ENCODE measurements at regions not wholly inside any gene's neighbourhood (a gene's known extent, or its start where the extent isn't known, plus 50 kb on each side); places are given as distances from the start of the nearest gene placed in this dataset.

DNA sequence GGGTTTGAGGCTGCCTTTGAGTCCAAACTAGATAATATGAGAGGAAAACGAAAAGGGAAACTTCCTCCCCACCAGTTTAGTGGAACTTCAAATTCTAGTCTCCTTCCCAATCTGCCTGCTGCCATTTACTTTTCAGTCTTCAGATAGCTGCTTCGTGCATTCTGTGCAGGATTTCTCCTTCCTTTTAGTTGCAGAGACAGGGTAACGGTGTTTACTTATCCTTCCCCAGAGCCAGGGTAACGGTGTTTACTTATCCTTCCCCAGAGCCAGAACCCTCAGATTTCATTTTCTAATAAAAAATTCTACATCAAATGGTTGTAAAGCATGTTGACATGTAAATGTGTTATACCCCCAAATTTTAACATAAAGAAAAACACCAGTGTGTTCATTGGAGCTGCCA lies 282.6 kb downstream of the VPS13C start:
- Histone ChIP-seq H2AFZ (ENCODE audit: low read depth, low read length) (no peak overlapping the region), H3K27me3 (ENCODE audit: control insufficient read depth in 2 of 2, insufficient read depth in 2 of 2, low read length in 2 of 2) (peaks cover 0 to 9% of the 10 kb centered on the region in 2 experiments; a peak in 2 of 5 replicates), H3K4me3 (no peak overlapping the region), H3K36me3 (ENCODE audit: control insufficient read depth, insufficient read depth, low read length) (no peaks in the 10 kb centered on the region), H3K4me1 (replicated peaks in 1 of 2; ENCODE audit: control insufficient read depth in 2 of 2, insufficient read depth in 2 of 2, low read length in 2 of 2) (no peaks in the 10 kb centered on the region), H4K20me1 (replicated peaks; ENCODE audit: control insufficient read depth, insufficient read depth, low read length) (no peaks in the 10 kb centered on the region; the same call in 1 of the 2 replicates), H3K79me2 (ENCODE audit: control insufficient read depth, insufficient read depth, low read length) (no peaks in the 10 kb centered on the region), H3K27ac (ENCODE audit: extremely low read depth, low read depth, low read length) (no peak overlapping the region), H3K4me2 (ENCODE audit: insufficient read depth, low read length) (no peak overlapping the region), H3K9me1 (ENCODE audit: control insufficient read depth, insufficient read depth, low read length) (no peaks in the 10 kb centered on the region), H3K9ac (ENCODE audit: insufficient read depth in 1 of 2, low read depth in 2 of 2, low read length in 2 of 2) (no peak overlapping the region), H3K9me3 (replicated peaks; ENCODE audit: control insufficient read depth, insufficient read depth, low read depth, low read length) (no peaks in the 10 kb centered on the region)
- no TSS peak for BruUV-seq (replicated peaks)
- FAIRE-seq (no peak), DNase-seq (ENCODE audit: extremely low read depth in 1 of 4, low spot score in 3 of 4) (no peak), ATAC-seq (no peak)
- intact Hi-C loops (cut with micrococcal nuclease) = no loop called here
- ChIA-PET CTCF (ENCODE audit: low intra/inter-chr PET ratio) (interaction anchor here (0.6 kb wide), 1 partner anchor 268 kb away, joined by 3 read pairs; no protein-coding TSS in a partner anchor), POLR2A (interaction anchor here (0.7 kb wide), 1 partner anchor 45 kb away, joined by 3 read pairs; no protein-coding TSS in a partner anchor)
- in situ Hi-C loops (cut with MboI) = no loop called here
- 2% methylated on average over 4 of the region's 4 CpGs for WGBS (ENCODE audit: insufficient coverage, low coverage, missing lambda C conversion rate)
- TF ChIP-seq SIN3B (IDR thresholded peaks at IDR 0.05; ENCODE audit: low read depth) (no peak), HDAC1 (IDR thresholded peaks at IDR 0.05) (no peak), FOXP1 (CRISPR knock-in tag; IDR thresholded peaks at IDR 0.05) (no peak), ETV6 (IDR thresholded peaks at IDR 0.05; ENCODE audit: borderline replicate concordance in 1 of 2, low read depth in 2 of 2, low read length in 1 of 2) (no peak), ETV6 (CRISPR knock-in tag; IDR thresholded peaks at IDR 0.05; ENCODE audit: borderline replicate concordance) (no peak), ETS2 (tag; IDR thresholded peaks at IDR 0.05; ENCODE audit: borderline replicate concordance, poor library complexity, severe bottlenecking) (no peak), RBM39 (optimal IDR thresholded peaks at IDR 0.05; ENCODE audit: low read depth, low read length) (no peak)

DNA sequence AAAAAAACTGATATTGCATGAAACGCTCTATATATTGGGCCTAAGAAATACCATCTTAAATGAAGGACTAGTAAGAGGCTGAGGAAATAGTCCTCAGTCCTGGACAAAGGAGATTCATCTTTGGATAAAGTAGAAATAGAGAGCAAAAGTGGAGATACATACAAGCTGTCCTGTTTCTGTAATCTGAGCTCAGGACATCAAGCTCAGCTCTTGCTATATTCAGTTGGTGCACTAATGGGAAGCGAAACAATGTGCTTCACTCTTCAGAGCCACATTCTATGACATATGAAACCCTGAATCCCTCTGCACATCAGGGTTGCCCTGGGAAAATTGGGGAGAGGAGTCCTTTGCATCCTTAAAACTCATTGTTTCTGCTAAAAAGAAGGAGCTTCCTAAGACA lies 290.7 kb downstream of the VPS13C start:
- in situ Hi-C loops (cut with MboI) = no loop called here
- no peak for FAIRE-seq
- intact Hi-C loops (cut with micrococcal nuclease) = no loop called here
- TF ChIP-seq RFX5 (IDR thresholded peaks at IDR 0.05; ENCODE audit: low read depth, low read length) (no peak), EP300 (IDR thresholded peaks at IDR 0.05; ENCODE audit: low read length) (no peak), NCOA2 (IDR thresholded peaks at IDR 0.05; ENCODE audit: partially characterized antibody in 2 of 2) (no peak), PRPF4 (IDR thresholded peaks at IDR 0.05; ENCODE audit: insufficient read depth, low read depth, low read length, poor library complexity, severe bottlenecking) (no peak), EZH2 (IDR thresholded peaks at IDR 0.05; ENCODE audit: borderline replicate concordance, low read depth, low read length) (no peak), MXI1 (IDR thresholded peaks at IDR 0.05; ENCODE audit: low read depth, low read length) (no peak)
- TF ChIP-seq, protein P1, sequence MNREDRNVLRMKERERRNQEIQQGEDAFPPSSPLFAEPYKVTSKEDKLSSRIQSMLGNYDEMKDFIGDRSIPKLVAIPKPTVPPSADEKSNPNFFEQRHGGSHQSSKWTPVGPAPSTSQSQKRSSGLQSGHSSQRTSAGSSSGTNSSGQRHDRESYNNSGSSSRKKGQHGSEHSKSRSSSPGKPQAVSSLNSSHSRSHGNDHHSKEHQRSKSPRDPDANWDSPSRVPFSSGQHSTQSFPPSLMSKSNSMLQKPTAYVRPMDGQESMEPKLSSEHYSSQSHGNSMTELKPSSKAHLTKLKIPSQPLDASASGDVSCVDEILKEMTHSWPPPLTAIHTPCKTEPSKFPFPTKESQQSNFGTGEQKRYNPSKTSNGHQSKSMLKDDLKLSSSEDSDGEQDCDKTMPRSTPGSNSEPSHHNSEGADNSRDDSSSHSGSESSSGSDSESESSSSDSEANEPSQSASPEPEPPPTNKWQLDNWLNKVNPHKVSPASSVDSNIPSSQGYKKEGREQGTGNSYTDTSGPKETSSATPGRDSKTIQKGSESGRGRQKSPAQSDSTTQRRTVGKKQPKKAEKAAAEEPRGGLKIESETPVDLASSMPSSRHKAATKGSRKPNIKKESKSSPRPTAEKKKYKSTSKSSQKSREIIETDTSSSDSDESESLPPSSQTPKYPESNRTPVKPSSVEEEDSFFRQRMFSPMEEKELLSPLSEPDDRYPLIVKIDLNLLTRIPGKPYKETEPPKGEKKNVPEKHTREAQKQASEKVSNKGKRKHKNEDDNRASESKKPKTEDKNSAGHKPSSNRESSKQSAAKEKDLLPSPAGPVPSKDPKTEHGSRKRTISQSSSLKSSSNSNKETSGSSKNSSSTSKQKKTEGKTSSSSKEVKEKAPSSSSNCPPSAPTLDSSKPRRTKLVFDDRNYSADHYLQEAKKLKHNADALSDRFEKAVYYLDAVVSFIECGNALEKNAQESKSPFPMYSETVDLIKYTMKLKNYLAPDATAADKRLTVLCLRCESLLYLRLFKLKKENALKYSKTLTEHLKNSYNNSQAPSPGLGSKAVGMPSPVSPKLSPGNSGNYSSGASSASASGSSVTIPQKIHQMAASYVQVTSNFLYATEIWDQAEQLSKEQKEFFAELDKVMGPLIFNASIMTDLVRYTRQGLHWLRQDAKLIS (CRISPR knock-in tag; IDR thresholded peaks at IDR 0.05) = no peak

More for the DNA sequence above, 290.7 kb downstream of the VPS13C start:
- Histone ChIP-seq H3K36me3 (ENCODE audit: control insufficient read depth, insufficient read depth, low read length) (no peaks in the 10 kb centered on the region), H3K9me3 (replicated peaks; ENCODE audit: control insufficient read depth, insufficient read depth, low read depth, low read length) (no peaks in the 10 kb centered on the region), H3K27me3 (ENCODE audit: control insufficient read depth in 2 of 2, insufficient read depth in 2 of 2, low read length in 2 of 2) (no peaks in the 10 kb centered on the region; a peak in 1 of 5 replicates), H3K4me2 (ENCODE audit: insufficient read depth, low read length) (no peak overlapping the region), H3K9me1 (ENCODE audit: control insufficient read depth, insufficient read depth, low read length) (no peaks in the 10 kb centered on the region), H3K27ac (ENCODE audit: extremely low read depth, low read depth, low read length) (no peak overlapping the region), H3K4me3 (no peak overlapping the region), H2AFZ (ENCODE audit: low read depth, low read length) (no peak overlapping the region), H3K9ac (ENCODE audit: insufficient read depth in 1 of 2, low read depth in 2 of 2, low read length in 2 of 2) (no peak overlapping the region), H3K4me1 (replicated peaks in 1 of 2; ENCODE audit: control insufficient read depth in 2 of 2, insufficient read depth in 2 of 2, low read length in 2 of 2) (no peaks in the 10 kb centered on the region), H4K20me1 (replicated peaks; ENCODE audit: control insufficient read depth, insufficient read depth, low read length) (no peaks in the 10 kb centered on the region), H3K79me2 (ENCODE audit: control insufficient read depth, insufficient read depth, low read length) (no peaks in the 10 kb centered on the region)
- ChIA-PET POLR2A (interaction anchor here (0.6 kb wide), 1 partner anchor 450 kb away, joined by 3 read pairs; no protein-coding TSS in a partner anchor), CTCF (ENCODE audit: low intra/inter-chr PET ratio) (no interaction called here)
- no peak for ATAC-seq
- no TSS peak for BruUV-seq (replicated peaks)
- 0% methylated on average over 2 of the region's 2 CpGs for WGBS (ENCODE audit: insufficient coverage, low coverage, missing lambda C conversion rate)
- no peak for DNase-seq (ENCODE audit: extremely low read depth in 1 of 4, low spot score in 3 of 4)

Data from K562 (cell line).